Vagina (tissue), 2 donors: ENCODE measurements at regions not wholly inside any gene's neighbourhood (a gene's known extent, or its start where the extent isn't known, plus 50 kb on each side); places are given as distances from the start of the nearest gene placed in this dataset.
A peak's percentile ranks its signal among the peaks of the same experiment; 100 is the strongest.

Source experiments
- DNase-seq, 2 donors: peaks; one replicate each; pipeline ENCODE4 v3.0.0-alpha.2; 2017; ENCODE audit errors: extremely low spot score in 2 of 2
- H3K27ac ChIP-seq: fragments of 200-600 bp; sonication (generic); one replicate; pipeline ENCODE4 v1.5.1; 2019
- H3K27me3 ChIP-seq: fragments of 200-600 bp; sonication (generic); one replicate; pipeline ENCODE4 v1.5.1; 2019
- H3K36me3 ChIP-seq, 2 donors: fragments of 200-600 bp; sonication (generic); one replicate each; pipeline ENCODE4 v1.5.1; 2017 to 2019
- H3K4me1 ChIP-seq: fragments of 200-600 bp; sonication (generic); one replicate; pipeline ENCODE4 v1.5.1; 2019
- H3K4me3 ChIP-seq, 2 donors: fragments of 200-600 bp; sonication (generic); 1 replicate in 1 of 2; 2 replicates in 1 of 2; pipeline ENCODE4 v1.5.1; 2016 to 2019
- H3K9me3 ChIP-seq: fragments of 200-600 bp; sonication (generic); one replicate; pipeline ENCODE4 v1.5.1; 2019
- CTCF ChIP-seq, 3 experiments: fragments of 450-650 bp in 2 of 3; fragments of 200-600 bp in 1 of 3; sonication (generic) in 1 of 3; IDR thresholded peaks; one replicate each; pipeline ENCODE4 v1.5.1; 2017 to 2019; ENCODE audit warnings: antibody characterized with exemption in 3 of 3, mild to moderate bottlenecking in 2 of 3, moderate library complexity in 2 of 3
- POLR2A ChIP-seq, 2 donors: fragments of 450-650 bp; IDR thresholded peaks; one replicate each; pipeline ENCODE4 v1.6.1; 2017; ENCODE audit warnings: antibody characterized with exemption in 2 of 2, mild to moderate bottlenecking in 2 of 2, moderate library complexity in 2 of 2
- POLR2AphosphoS5 ChIP-seq, 2 donors: sonication (generic); formaldehyde crosslinking; IDR thresholded peaks; one replicate each; pipeline ENCODE4 v1.9.0; 2017; ENCODE audit warnings: antibody characterized with exemption in 2 of 2, mild to moderate bottlenecking in 2 of 2, low read depth in 1 of 2; ENCODE audit not compliant: insufficient read depth in 1 of 2
- intact Hi-C: fragments of 100-400 bp; cut with DNase I; formaldehyde crosslinking; loops from one replicate; pipeline ENCODE4 v1.15.1; 2023

- TF ChIP-seq POLR2AphosphoS5 (IDR thresholded peaks at IDR 0.05; ENCODE audit: insufficient read depth in 1 of 2, low read depth in 1 of 2) = no peak
- no peak for TF ChIP-seq POLR2A (IDR thresholded peaks at IDR 0.05)
- TF ChIP-seq CTCF (IDR thresholded peaks at IDR 0.05) = no peak
- Histone ChIP-seq H3K36me3 (no peaks in the 10 kb centered on the region), H3K27ac (no peak overlapping the region), H3K27me3 (no peaks in the 10 kb centered on the region), H3K4me1 (no peaks in the 10 kb centered on the region), H3K4me3 (no peak overlapping the region), H3K9me3 (no peaks in the 10 kb centered on the region)
- intact Hi-C loops = no loop called here
- peak in 1 of 2 donors; percentile 77 for DNase-seq
These were observed 67.4 kb upstream of the TRPC7 start for GRCh38 chr5:136432705-136433104.

- no peak for TF ChIP-seq POLR2A (IDR thresholded peaks at IDR 0.05)
- no peak for TF ChIP-seq POLR2AphosphoS5 (IDR thresholded peaks at IDR 0.05; ENCODE audit: insufficient read depth in 1 of 2, low read depth in 1 of 2)
- TF ChIP-seq CTCF (IDR thresholded peaks at IDR 0.05) = no peak
- no peak for DNase-seq
- no peaks in the 10 kb centered on the region for H3K27me3 ChIP-seq
- no peaks in the 10 kb centered on the region for H3K4me1 ChIP-seq
- intact Hi-C loops = no loop called here
- no peaks in the 10 kb centered on the region for H3K9me3 ChIP-seq
- no peaks in the 10 kb centered on the region for H3K36me3 ChIP-seq
- H3K4me3 ChIP-seq = no peak overlapping the region
- H3K27ac ChIP-seq = no peak overlapping the region
These were observed 64.7 kb upstream of the TRPC7 start for GRCh38 chr5:136430081-136430480.

GRCh38 chr5:136427426-136427825, 62.1 kb upstream of the TRPC7 start:
- H3K4me3 ChIP-seq = no peak overlapping the region
- DNase-seq = no peak
- no peaks in the 10 kb centered on the region for H3K27me3 ChIP-seq
- H3K9me3 ChIP-seq = no peaks in the 10 kb centered on the region
- no peaks in the 10 kb centered on the region for H3K36me3 ChIP-seq
- H3K4me1 ChIP-seq = no peaks in the 10 kb centered on the region
- TF ChIP-seq CTCF (IDR thresholded peaks at IDR 0.05) = no peak
- no peak for TF ChIP-seq POLR2AphosphoS5 (IDR thresholded peaks at IDR 0.05; ENCODE audit: insufficient read depth in 1 of 2, low read depth in 1 of 2)
- no peak for TF ChIP-seq POLR2A (IDR thresholded peaks at IDR 0.05)
- H3K27ac ChIP-seq = no peak overlapping the region
- intact Hi-C loops = no loop called here

- no peak for DNase-seq
- H3K36me3 ChIP-seq = no peaks in the 10 kb centered on the region
- H3K4me1 ChIP-seq = no peaks in the 10 kb centered on the region
- intact Hi-C loops = no loop called here
- no peak overlapping the region for H3K4me3 ChIP-seq
- H3K27ac ChIP-seq = no peak overlapping the region
- TF ChIP-seq POLR2AphosphoS5 (IDR thresholded peaks at IDR 0.05; ENCODE audit: insufficient read depth in 1 of 2, low read depth in 1 of 2) (no peak), POLR2A (IDR thresholded peaks at IDR 0.05) (no peak)
- no peaks in the 10 kb centered on the region for H3K9me3 ChIP-seq
- H3K27me3 ChIP-seq = no peaks in the 10 kb centered on the region
These were observed 60.6 kb upstream of the TRPC7 start for GRCh38 chr5:136425921-136426320.

- no peak for DNase-seq
- Histone ChIP-seq H3K36me3 (no peaks in the 10 kb centered on the region), H3K27ac (no peak overlapping the region), H3K4me1 (no peaks in the 10 kb centered on the region), H3K27me3 (no peaks in the 10 kb centered on the region), H3K9me3 (no peaks in the 10 kb centered on the region), H3K4me3 (no peak overlapping the region)
- TF ChIP-seq POLR2AphosphoS5 (IDR thresholded peaks at IDR 0.05; ENCODE audit: insufficient read depth in 1 of 2, low read depth in 1 of 2) = no peak
- peak in 2 of 3 experiments; percentile 32 to 39 for TF ChIP-seq CTCF (IDR thresholded peaks at IDR 0.05)
- intact Hi-C loops = no loop called here
These were observed 59.7 kb upstream of the TRPC7 start for GRCh38 chr5:136424835-136425584.
